ENCODE measurements at regions not wholly inside any gene's neighbourhood (a gene's known extent, or its start where the extent isn't known, plus 50 kb on each side); places are given as distances from the start of the nearest gene placed in this dataset.

DNA sequence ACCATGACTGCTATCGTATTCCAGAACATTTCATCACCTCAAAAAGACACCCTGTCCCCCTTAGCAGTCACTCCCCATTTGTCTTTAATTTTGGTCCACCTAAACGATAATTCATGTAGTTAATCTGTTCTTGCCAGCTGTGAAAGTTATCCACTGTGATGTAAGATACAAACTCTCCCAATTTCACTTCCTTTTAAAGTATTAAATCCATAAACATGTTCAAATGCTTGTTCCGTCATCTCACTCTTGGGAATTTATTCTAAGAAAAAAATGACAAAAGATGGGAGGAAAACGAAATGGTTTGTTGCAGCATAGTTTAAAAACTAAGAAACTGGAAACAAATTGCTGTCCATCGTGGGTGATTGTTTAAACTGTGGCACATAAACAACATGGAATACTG lies 53.7 kb upstream of the IRF2 start:
- no peak for DNase-seq (ENCODE audit: low read depth)

DNA sequence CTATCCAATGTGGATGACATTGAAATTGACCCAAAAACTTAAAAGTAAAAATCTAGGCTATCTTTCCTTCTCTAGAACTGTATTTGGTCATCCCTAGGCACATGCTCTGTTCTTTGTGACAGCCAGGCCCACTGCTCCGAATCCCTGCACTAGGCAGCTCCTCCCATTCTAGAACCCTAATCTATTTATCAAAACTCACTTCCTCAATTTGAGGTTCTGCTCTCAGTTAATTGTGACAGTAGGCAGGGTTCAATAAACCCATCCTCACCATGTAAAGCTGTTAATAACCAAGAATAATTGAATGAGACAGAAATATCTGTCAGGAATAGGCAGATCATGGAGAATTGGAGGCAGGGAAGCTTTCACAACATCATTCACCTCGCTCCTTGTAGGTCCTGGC lies 51.9 kb upstream of the IRF2 start:
- DNase-seq (ENCODE audit: low read depth): no peak
